Astrocyte of the hippocampus (primary cell): ENCODE measurements at regions not wholly inside any gene's neighbourhood (a gene's known extent, or its start where the extent isn't known, plus 50 kb on each side); places are given as distances from the start of the nearest gene placed in this dataset.
"Not testable (repeated sequence)": the region's sequence is repeated elsewhere in the genome, so short reads cannot be mapped to it uniquely, and the experiment has no call there.

Source experiments
- DNase-seq: peaks from one replicate; pipeline ENCODE4 v3.0.0; 2011; ENCODE audit warnings: low read depth, low spot score

- DNase-seq: not testable (repeated sequence)
These were observed 52.5 kb upstream of the CCDC71L start for GRCh38 chr7:106713452-106713851.

- DNase-seq: peak; percentile 9
These were observed 53.9 kb upstream of the CCDC71L start for GRCh38 chr7:106714590-106715442.

- no peak for DNase-seq
These were observed 54.8 kb upstream of the CCDC71L start for GRCh38 chr7:106715730-106716129.

- DNase-seq: peak; percentile 12
These were observed 56.4 kb upstream of the CCDC71L start for GRCh38 chr7:106717254-106717954.

- peak; percentile 95 for DNase-seq
These were observed 57.3 kb upstream of the CCDC71L start for GRCh38 chr7:106717955-106718871.

GRCh38 chr7:106720641-106721040 is 59.7 kb upstream of the CCDC71L start:
- DNase-seq: no peak

- DNase-seq: no peak
These were observed 61.1 kb upstream of the CCDC71L start for GRCh38 chr7:106721816-106722785.

GRCh38 chr7:106723398-106723797 is 62.4 kb upstream of the CCDC71L start:
- no peak for DNase-seq

- no peak for DNase-seq
These were observed 68.9 kb upstream of the CCDC71L start for GRCh38 chr7:106729720-106730385.

- peak; percentile 25 for DNase-seq
These were observed 70.2 kb upstream of the CCDC71L start for GRCh38 chr7:106731187-106731586.

GRCh38 chr7:106731646-106732444 is 70.9 kb upstream of the CCDC71L start:
- peak; percentile 45 for DNase-seq

GRCh38 chr7:106735637-106736036 is 74.7 kb upstream of the CCDC71L start:
- DNase-seq: no peak

GRCh38 chr7:106736123-106736507 is 75.2 kb upstream of the CCDC71L start:
- no peak for DNase-seq

- peak; percentile 71 for DNase-seq
These were observed 75.7 kb upstream of the CCDC71L start for GRCh38 chr7:106736508-106737201.

GRCh38 chr7:106737202-106737562 is 76.2 kb upstream of the CCDC71L start:
- peak; percentile 57 for DNase-seq

GRCh38 chr7:106740806-106741205 is 79.8 kb upstream of the CCDC71L start:
- DNase-seq: no peak

GRCh38 chr7:106744563-106745091 is 83.7 kb upstream of the CCDC71L start:
- DNase-seq: no peak

- DNase-seq: not testable (repeated sequence)
These were observed 86.3 kb upstream of the CCDC71L start for GRCh38 chr7:106747301-106747700.
